ENCODE measurements at regions not wholly inside any gene's neighbourhood (a gene's known extent, or its start where the extent isn't known, plus 50 kb on each side); places are given as distances from the start of the nearest gene placed in this dataset.

- TF ChIP-seq ARID5B (CRISPR knock-in tag; IDR thresholded peaks at IDR 0.05) (peak; percentile 18; the same call in 1 of the 2 replicates), CEBPB (IDR thresholded peaks at IDR 0.05; ENCODE audit: borderline replicate concordance, low read depth, low read length) (peak; percentile 80), ZFP36 (IDR thresholded peaks at IDR 0.05; ENCODE audit: borderline replicate concordance, low read depth, low read length, partially characterized antibody) (no peak), ZKSCAN1 (IDR thresholded peaks at IDR 0.05; ENCODE audit: low read length) (no peak), ZBTB43 (CRISPR knock-in tag; conservative IDR thresholded peaks at IDR 0.05) (no peak), CBFB (CRISPR knock-in tag; IDR thresholded peaks at IDR 0.05) (no peak), ZNF224 (CRISPR knock-in tag; IDR thresholded peaks at IDR 0.05) (no peak), ZNF3 (CRISPR knock-in tag; IDR thresholded peaks at IDR 0.05) (peak; percentile 73; the same call in 1 of the 2 replicates), SOX13 (IDR thresholded peaks at IDR 0.05) (no peak), SOX13 (CRISPR knock-in tag; conservative IDR thresholded peaks at IDR 0.05 in 1 of 2, IDR thresholded peaks at IDR 0.05 in 1 of 2) (0 out of 4 replicates have a peak, but pooled peaks of 1 of the 2 experiments have one; percentile 23), U2AF2 (IDR thresholded peaks at IDR 0.05; ENCODE audit: low read depth, low read length) (no peak), MAF1 (CRISPR knock-in tag; IDR thresholded peaks at IDR 0.05; ENCODE audit: borderline replicate concordance) (no peak), GMEB2 (CRISPR knock-in tag; IDR thresholded peaks at IDR 0.05; ENCODE audit: low read depth) (no peak), FOXA3 (CRISPR knock-in tag; IDR thresholded peaks at IDR 0.05) (peak; percentile 41; the same call in 1 of the 2 replicates), ZFP1 (CRISPR knock-in tag; IDR thresholded peaks at IDR 0.05) (peak; percentile 92; the same call in 1 of the 2 replicates), TAF1 (CRISPR knock-in tag; IDR thresholded peaks at IDR 0.05) (no peak), PAWR (CRISPR knock-in tag; IDR thresholded peaks at IDR 0.05; ENCODE audit: borderline replicate concordance) (no peak), HIC2 (CRISPR knock-in tag; IDR thresholded peaks at IDR 0.05; ENCODE audit: low read depth) (no peak), TCF12 (IDR thresholded peaks at IDR 0.05) (no peak), TCF12 (CRISPR knock-in tag; IDR thresholded peaks at IDR 0.05) (no peak), CEBPG (CRISPR knock-in tag; IDR thresholded peaks at IDR 0.05) (peak; percentile 52; the same call in 1 of the 2 replicates), HINFP (CRISPR knock-in tag; IDR thresholded peaks at IDR 0.05; ENCODE audit: low read depth) (no peak), ARHGAP35 (CRISPR knock-in tag; IDR thresholded peaks at IDR 0.05; ENCODE audit: borderline replicate concordance) (no peak)
These were observed 314.9 kb downstream of the MZT1 start (continued) for GRCh38 chr13:72412481-72412880.
